Loucy (cell line): ENCODE measurements at regions not wholly inside any gene's neighbourhood (a gene's known extent, or its start where the extent isn't known, plus 50 kb on each side); places are given as distances from the start of the nearest gene placed in this dataset.

Experiments
- EZH2phosphoT487 ChIP-seq: fragments of 200-600 bp; IDR thresholded peaks from 2 replicates; pipeline ENCODE4 v1.6.1; 2018; ENCODE audit warnings: antibody characterized with exemption, mild to moderate bottlenecking, moderate library complexity, borderline replicate concordance
- TF ChIP-seq, protein P1 (sequence below): fragments of 200-600 bp; sonication (generic); conservative IDR thresholded peaks from 2 replicates; pipeline ENCODE4 v1.5.1; 2014; ENCODE audit warnings: mild to moderate bottlenecking, antibody characterized with exemption, low read length

DNA sequence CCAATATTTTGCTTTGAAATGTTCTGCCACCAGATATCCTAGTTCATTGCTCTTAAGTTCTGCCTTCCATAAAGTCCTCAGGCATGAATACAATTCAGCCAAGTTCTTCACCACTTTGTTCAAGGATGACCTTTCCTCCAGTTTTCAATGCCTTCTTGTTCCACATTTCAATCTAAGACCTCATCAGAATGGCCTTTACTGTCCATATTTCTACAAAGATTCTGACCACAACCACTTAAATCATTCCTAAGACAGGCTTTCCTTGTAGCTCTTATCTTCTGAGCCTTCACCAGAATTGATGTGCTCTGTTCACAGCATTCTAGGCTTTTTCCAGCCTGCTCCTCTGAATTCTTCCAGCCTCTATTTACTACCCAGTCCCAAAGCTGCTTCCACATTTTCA lies 319.0 kb downstream of the HACE1 start:
- TF ChIP-seq, protein P1, sequence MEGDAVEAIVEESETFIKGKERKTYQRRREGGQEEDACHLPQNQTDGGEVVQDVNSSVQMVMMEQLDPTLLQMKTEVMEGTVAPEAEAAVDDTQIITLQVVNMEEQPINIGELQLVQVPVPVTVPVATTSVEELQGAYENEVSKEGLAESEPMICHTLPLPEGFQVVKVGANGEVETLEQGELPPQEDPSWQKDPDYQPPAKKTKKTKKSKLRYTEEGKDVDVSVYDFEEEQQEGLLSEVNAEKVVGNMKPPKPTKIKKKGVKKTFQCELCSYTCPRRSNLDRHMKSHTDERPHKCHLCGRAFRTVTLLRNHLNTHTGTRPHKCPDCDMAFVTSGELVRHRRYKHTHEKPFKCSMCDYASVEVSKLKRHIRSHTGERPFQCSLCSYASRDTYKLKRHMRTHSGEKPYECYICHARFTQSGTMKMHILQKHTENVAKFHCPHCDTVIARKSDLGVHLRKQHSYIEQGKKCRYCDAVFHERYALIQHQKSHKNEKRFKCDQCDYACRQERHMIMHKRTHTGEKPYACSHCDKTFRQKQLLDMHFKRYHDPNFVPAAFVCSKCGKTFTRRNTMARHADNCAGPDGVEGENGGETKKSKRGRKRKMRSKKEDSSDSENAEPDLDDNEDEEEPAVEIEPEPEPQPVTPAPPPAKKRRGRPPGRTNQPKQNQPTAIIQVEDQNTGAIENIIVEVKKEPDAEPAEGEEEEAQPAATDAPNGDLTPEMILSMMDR = no peak
- no peak for TF ChIP-seq EZH2phosphoT487
